HG02970 (cell line): ENCODE measurements at regions not wholly inside any gene's neighbourhood (a gene's known extent, or its start where the extent isn't known, plus 50 kb on each side); places are given as distances from the start of the nearest gene placed in this dataset.
"Not testable (repeated sequence)": the region's sequence is repeated elsewhere in the genome, so short reads cannot be mapped to it uniquely, and the experiment has no call there.

Experiments used
- ATAC-seq: cut with Tn5 transposase; IDR thresholded peaks from one replicate; pipeline ENCODE4 v1.9.1; 2021; ENCODE audit warnings: mild to moderate bottlenecking, moderate library complexity, moderate number of reproducible peaks; ENCODE audit not compliant: unreplicated experiment, low FRiP score

GRCh38 chr4:114396808-114397207, 201.8 kb upstream of the UGT8 start:
- no peak for ATAC-seq

- ATAC-seq, result no peak
These were observed 200.2 kb upstream of the UGT8 start for GRCh38 chr4:114398410-114398809.

- ATAC-seq, result no peak
These were observed 199.5 kb upstream of the UGT8 start for GRCh38 chr4:114399105-114399504.

GRCh38 chr4:114400531-114400930, 198.1 kb upstream of the UGT8 start:
- no peak for ATAC-seq

GRCh38 chr4:114401483-114401882, 197.1 kb upstream of the UGT8 start:
- ATAC-seq, result no peak

GRCh38 chr4:114417214-114417613, 181.4 kb upstream of the UGT8 start:
- ATAC-seq, result no peak

- no peak for ATAC-seq
These were observed 178.5 kb upstream of the UGT8 start for GRCh38 chr4:114420069-114420468.

GRCh38 chr4:114423582-114423981, 175.0 kb upstream of the UGT8 start:
- peak; percentile 58 for ATAC-seq

- no peak for ATAC-seq
These were observed 163.5 kb upstream of the UGT8 start for GRCh38 chr4:114435116-114435515.

- no peak for ATAC-seq
These were observed 155.8 kb upstream of the UGT8 start for GRCh38 chr4:114442856-114443255.

- no peak for ATAC-seq
These were observed 154.4 kb upstream of the UGT8 start for GRCh38 chr4:114444211-114444610.

- not testable (repeated sequence) for ATAC-seq
These were observed 150.6 kb upstream of the UGT8 start for GRCh38 chr4:114447963-114448516.

GRCh38 chr4:114458728-114459127, 139.9 kb upstream of the UGT8 start:
- no peak for ATAC-seq

GRCh38 chr4:114464726-114465272, 133.8 kb upstream of the UGT8 start:
- no peak for ATAC-seq

GRCh38 chr4:114465766-114466165, 132.8 kb upstream of the UGT8 start:
- ATAC-seq, result no peak

GRCh38 chr4:114466299-114466698, 132.3 kb upstream of the UGT8 start:
- ATAC-seq, result no peak

GRCh38 chr4:114472269-114473032, 126.2 kb upstream of the UGT8 start:
- no peak for ATAC-seq

GRCh38 chr4:114474188-114474800, 124.3 kb upstream of the UGT8 start:
- ATAC-seq, result no peak

- ATAC-seq, result no peak
These were observed 122.3 kb upstream of the UGT8 start for GRCh38 chr4:114476310-114476709.

- no peak for ATAC-seq
These were observed 119.0 kb upstream of the UGT8 start for GRCh38 chr4:114479595-114479994.

GRCh38 chr4:114481856-114482255, 116.8 kb upstream of the UGT8 start:
- ATAC-seq, result no peak

- no peak for ATAC-seq
These were observed 111.5 kb upstream of the UGT8 start for GRCh38 chr4:114487101-114487500.
